ENCODE measurements at regions not wholly inside any gene's neighbourhood (a gene's known extent, or its start where the extent isn't known, plus 50 kb on each side); places are given as distances from the start of the nearest gene placed in this dataset.

DNA sequence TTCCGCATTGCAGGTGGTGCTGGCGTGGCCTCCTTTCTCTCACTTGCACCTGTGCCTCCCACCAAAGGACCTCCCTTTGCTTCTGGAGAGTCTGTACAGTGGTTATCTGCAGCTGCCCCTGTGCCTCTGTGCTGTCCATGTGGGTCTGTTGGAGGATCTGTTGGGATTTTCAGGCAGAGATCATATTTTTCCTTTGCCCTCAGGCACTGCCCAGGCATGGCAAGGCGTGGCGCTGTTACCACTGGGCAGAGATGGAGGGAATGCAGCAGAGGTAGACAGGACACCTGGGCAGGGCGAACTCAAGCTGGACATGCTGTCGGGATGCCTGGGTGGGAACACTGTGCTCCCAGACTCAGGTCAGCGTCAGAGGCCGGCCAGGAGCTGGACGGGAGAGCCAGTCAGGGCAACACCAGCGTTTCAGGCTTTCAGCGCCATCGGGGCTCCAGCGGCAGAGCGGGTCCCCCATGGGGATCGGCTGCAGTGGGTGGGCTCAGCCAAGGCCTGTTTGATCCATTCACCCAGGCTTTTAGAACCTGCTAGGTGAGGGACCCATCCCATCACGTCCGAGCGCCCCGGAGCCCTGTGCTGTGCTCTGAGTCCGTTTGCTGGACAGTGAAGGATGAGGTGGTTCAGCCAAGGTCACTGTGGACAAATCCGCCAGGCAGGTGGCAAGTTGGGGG is 718.9 kb downstream of the BRD1 start:
- DNase-seq = no peak

GRCh38 chr22:49107961-49108530 is 719.6 kb downstream of the BRD1 start:
- no peak for DNase-seq

- no peak for DNase-seq
Measured at GRCh38 chr22:49107561-49107960, 720.1 kb downstream of the BRD1 start.

GRCh38 chr22:49106842-49107152 is 720.9 kb downstream of the BRD1 start:
- DNase-seq = no peak

DNA sequence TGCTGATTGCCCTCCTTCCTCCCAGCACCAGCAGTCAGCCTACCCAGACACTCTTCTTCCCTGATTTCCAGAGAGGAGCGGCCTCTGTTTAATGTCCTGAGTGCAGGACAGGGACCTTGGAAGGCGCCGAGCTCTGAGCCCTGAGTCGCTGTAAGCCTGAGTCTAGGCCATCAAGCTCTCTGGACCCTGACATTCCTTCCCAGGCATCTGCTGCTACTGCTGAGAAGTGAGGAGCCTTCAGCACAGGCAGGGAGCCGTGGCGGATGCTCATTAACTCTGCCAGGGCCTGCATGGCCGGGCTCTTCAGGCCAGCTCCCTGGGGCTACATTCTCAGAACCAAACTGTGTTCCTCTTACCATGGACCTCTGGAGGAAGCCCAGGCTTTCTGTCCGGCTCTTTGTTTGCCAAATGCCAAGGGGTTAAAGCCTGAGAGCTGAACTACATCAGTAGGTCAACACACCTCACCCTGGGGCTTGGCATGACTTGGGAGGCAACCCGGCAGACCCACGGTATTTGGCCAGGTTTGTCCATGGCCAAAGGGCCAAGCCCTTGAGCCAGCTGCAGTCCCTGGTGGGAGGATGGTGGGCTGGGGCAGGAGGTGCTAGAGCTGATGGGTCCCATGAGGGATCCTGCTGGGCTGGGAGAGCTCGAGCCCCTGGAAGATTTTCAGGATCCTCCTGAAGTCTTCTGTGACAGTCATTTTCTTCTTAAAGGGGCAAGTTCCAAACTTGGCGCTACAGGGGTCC is 721.4 kb downstream of the BRD1 start:
- no peak for DNase-seq

DNA sequence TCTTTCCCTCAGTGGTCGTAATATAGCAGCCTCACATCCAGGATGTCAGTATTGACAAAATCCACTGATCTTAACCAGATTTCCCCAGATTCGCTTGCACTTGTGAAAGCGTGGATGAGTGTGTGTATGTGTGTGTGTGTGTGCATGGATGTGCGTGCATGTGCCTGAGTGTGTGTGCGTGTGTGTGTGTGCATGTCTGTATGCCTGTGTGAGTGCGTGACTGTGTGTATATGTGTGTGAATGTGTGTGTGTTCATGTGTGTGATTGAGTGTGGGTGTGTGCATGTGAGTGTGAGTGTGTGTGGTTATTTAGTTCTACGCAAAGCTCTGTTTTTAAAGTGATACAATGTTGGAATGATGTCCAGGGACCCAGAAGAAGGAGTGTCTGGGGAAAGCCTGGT is 723.2 kb downstream of the BRD1 start:
- no peak for DNase-seq

DNA sequence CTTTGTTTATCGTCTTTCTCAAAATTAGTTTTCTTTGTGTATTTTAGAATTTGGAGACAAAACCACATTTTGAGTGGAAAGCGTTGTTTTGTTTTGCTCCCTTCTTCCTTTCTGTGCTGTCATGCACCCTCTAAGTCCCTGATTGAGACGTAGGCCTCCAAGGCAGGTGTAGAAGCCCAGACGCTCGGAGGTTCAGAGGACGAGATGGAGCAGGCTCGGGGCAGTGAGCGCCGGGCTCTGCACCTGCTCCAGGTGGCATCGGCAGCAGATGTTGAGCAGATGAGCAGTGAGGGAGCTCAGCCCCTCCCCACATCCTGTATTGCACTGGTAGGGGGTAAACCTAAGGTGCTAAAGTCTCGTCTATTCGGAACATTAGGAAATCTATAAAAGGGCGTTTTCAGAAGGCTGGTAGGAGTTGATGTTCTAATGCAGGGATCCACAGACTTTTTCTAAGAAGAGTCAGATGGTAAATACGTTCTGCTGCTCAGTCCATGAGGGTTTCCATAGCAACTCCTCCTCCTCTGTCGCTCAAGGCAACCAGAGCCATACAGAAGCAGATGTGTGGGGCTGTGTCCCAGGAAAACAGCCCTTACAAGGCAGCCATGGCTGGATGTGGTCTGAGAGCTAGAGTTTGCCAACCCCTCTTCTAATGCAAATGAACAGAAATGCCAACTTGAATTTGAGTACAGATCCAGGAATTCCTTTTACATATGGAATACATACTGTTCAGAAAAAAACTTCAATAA is 724.2 kb downstream of the BRD1 start:
- no peak for DNase-seq

- DNase-seq = no peak
Measured at GRCh38 chr22:49102367-49102766, 725.3 kb downstream of the BRD1 start.

DNA sequence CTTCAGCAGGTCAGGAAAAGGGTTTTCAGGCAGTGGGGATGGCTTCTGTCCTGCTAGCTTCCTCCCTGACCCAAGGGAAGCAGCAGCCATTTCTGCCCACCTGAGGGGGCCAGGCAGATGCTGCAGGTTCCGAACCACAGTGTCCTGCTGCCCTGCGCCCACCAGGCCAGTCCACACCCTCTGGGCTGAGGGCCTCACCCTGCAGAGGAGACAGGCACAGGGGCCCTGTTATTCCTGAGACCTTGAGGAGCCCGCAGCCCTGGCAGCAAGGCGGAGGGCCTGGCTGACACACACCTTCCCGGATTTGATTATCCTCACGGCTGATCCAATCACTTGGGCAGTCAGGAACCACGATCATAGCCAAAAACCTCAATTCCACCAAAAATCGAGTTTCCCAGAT is 725.8 kb downstream of the BRD1 start:
- no peak for DNase-seq

- no peak for DNase-seq
Measured at GRCh38 chr22:49101225-49101624, 726.4 kb downstream of the BRD1 start.

DNA sequence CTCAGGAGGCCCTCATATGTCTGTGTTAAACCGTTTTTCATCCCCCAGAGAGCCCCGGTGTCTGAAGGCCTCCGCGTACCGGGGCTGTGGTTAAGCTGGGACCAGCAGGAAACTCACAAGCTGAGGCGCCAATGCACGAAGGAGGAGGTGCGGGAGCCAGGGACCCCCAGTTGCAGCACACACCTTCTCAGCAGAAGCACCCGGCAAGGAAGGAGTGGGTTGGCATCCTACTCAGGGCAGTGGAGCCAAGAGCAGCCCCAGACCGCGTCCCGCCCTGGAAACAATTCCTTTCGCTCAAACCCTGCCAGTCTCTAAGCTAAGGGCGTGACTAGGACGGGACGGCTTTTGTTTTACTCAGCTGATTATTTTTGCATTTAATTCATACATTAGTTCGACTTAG is 726.9 kb downstream of the BRD1 start:
- DNase-seq = no peak

GRCh38 chr22:49100316-49100715 is 727.4 kb downstream of the BRD1 start:
- no peak for DNase-seq

GRCh38 chr22:49099496-49100124 is 728.1 kb downstream of the BRD1 start:
- no peak for DNase-seq

DNA sequence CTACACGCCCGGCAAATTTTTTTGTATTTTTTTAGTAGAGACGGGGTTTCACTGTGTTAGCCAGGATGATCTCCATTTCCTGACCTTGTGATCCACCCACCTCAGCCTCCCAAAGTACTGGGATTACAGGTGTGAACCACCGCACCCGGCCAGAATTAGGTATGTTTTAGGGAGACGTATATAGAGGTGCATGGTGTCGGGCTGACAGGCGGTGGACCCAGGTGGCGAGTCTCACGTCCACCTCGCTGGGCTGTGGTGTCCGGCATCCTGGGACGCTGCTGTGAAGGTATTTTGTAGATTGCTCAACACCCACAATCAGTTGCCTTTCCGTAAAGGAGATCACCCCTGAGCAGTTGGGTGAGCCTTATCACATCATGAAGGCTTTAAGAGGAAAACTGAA is 728.6 kb downstream of the BRD1 start:
- no peak for DNase-seq

DNA sequence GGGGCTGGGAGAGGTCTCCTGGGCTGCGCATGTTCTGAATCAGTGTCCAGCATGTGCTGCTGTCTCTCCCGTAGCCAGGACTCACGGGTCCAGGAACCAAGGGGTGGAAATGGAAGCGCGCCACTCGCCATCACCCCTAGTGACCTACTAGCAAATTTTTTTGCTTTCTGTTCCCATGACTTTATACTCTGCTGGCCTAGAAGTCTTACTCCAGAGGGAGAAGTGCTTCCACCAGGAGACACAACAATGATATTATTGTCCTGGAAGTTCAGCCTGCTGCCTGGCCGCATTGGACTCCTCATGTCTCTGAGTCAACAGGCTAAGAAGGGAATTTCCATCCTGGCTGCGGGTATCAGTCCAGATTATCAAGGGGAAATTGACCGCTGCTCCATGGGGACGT is 729.7 kb downstream of the BRD1 start:
- DNase-seq = no peak

GRCh38 chr22:49097171-49097925 is 730.3 kb downstream of the BRD1 start:
- no peak for DNase-seq

DNA sequence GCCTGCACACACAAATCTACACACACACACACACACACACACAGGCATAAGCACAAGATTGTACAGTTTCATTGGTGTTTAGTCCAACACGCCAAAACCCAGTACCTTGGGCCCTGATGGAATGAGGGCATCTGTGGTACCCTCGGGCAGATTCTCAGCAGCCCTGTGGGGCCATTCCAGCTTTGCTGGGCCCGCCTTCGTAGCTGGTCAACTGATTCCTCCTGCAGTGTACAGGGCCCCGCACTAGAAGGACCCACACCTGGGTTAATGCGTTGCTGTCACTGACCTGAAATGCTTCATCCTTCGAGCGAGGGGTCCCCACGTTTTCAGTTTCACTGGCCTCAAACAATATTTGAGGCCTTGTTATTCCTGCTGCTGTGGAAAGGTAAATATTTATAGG is 731.2 kb downstream of the BRD1 start:
- no peak for DNase-seq

DNA sequence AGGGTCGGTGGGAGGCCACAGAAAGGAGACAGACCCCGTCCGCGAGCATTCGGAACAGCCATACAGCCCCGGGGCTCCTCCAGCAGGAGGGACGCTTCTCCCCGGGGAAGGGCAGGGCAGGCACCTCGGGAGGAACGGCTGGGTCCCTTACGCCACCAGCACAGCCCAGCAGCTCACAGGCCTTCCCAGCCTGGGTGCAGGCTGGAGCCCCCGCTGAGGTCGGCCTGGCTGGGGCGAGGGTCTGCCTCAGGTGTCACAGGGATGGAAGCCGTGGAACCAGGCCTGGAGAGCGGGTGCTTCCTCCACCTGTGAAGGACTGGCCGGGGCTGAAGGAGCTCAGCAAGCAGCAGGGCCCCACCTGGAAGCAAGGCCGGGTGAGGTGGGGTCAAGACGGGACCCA is 732.3 kb downstream of the BRD1 start:
- DNase-seq = no peak

GRCh38 chr22:49094858-49095257 is 732.8 kb downstream of the BRD1 start:
- DNase-seq = no peak

DNA sequence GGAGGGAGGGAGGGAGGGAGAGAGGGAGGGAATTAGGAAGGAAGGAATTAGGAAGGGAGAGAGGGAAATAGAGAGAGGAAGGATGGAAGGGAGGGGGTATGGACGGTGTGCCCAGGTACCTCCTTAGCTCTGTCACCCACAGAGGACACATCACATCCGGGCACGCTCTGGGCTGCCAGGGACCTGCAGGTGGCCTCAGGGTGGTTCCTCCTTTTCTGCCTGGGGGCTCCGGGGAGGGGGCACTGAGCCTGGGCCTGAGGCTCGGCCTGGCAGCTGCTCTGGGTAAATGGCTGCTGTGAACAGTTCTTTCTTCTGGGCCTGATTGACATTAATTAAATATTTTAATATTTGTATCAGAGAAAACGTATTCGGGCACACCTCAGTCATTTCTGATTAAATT is 733.5 kb downstream of the BRD1 start:
- no peak for DNase-seq

DNA sequence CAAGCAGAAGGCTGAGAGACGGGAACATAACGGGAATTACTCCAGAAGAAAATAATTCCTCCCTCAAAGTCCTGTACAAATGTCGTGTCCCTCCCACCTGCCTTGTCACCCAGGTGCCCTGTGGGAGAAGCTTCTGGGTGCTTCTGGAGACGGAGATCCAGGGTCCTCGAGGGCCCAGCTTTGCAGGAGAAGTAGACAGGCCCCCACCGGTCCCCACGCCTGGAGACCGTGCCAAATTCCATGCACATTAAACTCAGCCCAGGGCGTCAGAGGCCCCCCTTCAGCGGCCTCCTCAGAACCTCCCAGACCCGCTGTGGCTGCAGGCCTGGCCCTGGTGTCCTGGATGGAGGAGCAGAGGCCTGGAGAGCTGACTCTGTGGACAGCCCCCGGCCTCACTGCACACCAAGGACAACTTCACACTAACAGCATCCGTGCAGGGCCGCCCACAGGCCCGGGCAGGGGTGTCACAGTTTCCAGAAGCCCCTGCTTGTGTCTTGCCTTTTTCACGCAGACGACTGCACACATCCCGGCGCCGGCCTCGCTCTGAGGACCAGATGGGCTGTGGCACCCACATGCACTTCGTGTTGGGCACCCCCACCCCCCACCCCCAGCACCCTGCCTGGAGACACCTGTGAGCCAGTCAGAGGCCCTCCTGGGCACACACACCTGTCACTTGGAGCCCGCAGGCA is 734.3 kb downstream of the BRD1 start:
- DNase-seq = no peak

GRCh38 chr22:49092716-49093115 is 735.0 kb downstream of the BRD1 start:
- DNase-seq = no peak
